ENCODE measurements at regions not wholly inside any gene's neighbourhood (a gene's known extent, or its start where the extent isn't known, plus 50 kb on each side); places are given as distances from the start of the nearest gene placed in this dataset.
"Not testable (repeated sequence)": the region's sequence is repeated elsewhere in the genome, so short reads cannot be mapped to it uniquely, and the experiment has no call there.

DNA sequence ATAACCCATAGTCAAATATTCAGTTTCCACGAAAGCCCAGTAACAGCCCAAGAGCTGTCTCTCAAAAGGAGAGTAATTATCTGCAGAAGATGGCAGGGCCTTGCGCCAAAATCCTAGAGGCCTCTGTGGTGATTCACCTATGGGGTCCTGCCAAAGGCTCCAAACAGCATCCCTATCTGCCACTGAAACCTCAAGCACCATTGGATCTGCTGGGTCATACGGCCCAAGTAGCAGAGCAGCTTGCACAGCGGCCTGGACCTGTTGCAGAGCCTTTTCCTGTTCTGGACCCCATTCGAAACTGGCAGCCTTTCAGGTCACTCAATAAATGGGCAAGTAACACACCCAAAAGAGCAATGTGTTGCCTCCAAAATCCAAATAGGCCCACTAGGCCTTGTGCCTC lies 183.2 kb upstream of the IPO5 start:
- in situ Hi-C loops (cut with HindIII; ENCODE audit: low sequenced_read_pairs), result not testable (repeated sequence)

DNA sequence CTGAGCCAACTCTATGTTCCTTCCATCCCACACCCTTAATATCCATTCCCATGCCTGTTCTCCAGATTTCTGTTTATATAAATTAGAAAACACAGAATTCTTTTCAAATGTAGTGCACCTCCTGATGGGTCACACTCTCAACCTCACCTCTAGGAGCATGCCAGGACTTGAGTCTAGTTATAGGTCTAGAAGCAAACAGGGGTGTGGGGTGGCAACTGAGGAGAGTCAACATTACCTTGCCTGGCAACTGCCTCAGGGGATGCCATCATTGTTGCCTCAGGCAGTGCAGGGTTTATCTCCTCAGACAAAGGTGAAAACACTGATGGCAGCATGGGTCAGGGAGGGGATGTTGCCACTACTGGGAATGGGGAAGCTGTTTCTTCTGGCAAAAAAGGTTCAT lies 181.0 kb upstream of the IPO5 start:
- in situ Hi-C loops (cut with HindIII; ENCODE audit: low sequenced_read_pairs), result not testable (repeated sequence)

GRCh38 chr13:97774391-97775100 lies 178.9 kb upstream of the IPO5 start:
- in situ Hi-C loops (cut with HindIII; ENCODE audit: low sequenced_read_pairs), result not testable (repeated sequence)

DNA sequence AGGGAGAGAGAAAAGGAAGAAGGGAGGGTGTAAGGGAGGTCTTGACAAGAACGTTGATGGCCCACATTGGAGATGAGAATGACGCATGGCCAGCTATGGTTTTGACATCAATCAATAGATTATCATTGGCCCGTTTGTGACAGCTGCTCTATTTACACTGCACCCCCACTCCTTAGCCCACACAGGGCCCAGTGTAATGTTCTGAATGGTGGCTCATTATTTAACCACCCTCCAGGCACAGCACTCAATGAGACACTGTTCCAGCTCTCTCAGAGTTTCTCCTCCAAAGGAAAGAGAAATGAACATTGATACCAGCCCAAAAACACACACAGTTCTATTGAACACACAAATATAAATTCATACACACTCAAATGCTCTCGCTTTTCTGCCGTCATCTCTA lies 173.0 kb upstream of the IPO5 start:
- in situ Hi-C loops (cut with HindIII; ENCODE audit: low sequenced_read_pairs), result no loop called here

DNA sequence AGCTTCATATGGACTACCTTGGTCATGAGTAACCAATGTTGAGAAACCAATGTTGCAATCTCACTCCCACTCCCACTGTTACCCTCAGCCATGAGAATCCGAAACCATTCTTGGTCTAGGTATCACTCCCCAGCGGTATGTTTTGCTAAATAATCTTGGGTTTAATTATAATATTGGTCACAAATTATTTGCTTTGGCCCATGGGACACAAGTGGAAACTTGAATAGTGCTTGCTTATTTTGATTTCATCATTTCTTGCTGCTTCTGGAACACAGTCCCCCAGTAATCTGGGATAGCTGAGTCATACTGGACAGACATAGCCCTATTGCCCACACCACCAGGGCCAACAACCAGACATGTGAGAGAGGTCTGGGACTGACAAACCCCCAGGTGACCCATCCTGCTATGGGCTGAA lies 171.6 kb upstream of the IPO5 start:
- in situ Hi-C loops (cut with HindIII; ENCODE audit: low sequenced_read_pairs), result no loop called here

DNA sequence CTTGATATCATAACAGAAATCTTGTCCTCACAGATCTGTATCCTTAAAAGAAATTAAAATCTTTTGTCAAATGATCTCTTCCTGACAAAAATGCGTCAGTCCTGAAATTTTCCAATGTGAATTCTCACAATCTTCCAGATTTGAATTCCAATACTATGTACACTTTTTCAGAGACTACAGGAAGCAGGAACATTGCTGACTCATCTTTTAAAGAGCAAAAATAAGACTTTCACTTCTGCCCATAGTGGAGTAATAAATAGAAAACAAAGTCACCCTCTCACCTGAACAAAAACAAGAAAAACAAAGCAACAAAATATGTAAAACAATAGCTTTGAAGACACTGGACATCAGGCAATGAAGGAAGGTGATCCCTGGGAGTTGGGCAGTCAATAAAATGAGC lies 167.0 kb upstream of the IPO5 start:
- in situ Hi-C loops (cut with HindIII; ENCODE audit: low sequenced_read_pairs), result no loop called here

GRCh38 chr13:97797553-97797952 lies 155.9 kb upstream of the IPO5 start:
- in situ Hi-C loops (cut with HindIII; ENCODE audit: low sequenced_read_pairs), result no loop called here

- in situ Hi-C loops (cut with HindIII; ENCODE audit: low sequenced_read_pairs), result no loop called here
Observed at GRCh38 chr13:97798171-97798821, 155.2 kb upstream of the IPO5 start.

- in situ Hi-C loops (cut with HindIII; ENCODE audit: low sequenced_read_pairs), result no loop called here
Observed at GRCh38 chr13:97798836-97799235, 154.6 kb upstream of the IPO5 start.

GRCh38 chr13:97802213-97802612 lies 151.3 kb upstream of the IPO5 start:
- in situ Hi-C loops (cut with HindIII; ENCODE audit: low sequenced_read_pairs), result no loop called here

- in situ Hi-C loops (cut with HindIII; ENCODE audit: low sequenced_read_pairs), result no loop called here
Observed at GRCh38 chr13:97809576-97809975, 143.9 kb upstream of the IPO5 start.

DNA sequence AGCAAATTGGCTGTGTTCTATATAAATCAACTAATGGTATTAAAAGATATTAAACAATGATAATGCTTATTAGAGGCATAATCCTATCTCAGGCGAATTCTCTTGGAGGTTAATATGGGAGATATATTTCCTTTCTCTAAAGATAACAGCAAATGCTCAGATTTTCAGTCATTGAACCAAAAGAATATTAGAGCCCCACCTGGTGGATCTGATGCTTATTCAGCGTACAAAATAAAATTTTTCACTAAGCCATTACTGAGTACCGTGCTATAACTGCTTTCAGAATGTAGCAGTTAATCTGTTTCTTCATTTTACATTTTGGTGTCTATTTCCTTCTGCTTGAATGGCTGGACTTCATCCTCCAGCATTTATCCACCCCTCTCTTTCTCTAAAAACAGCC lies 143.3 kb upstream of the IPO5 start:
- in situ Hi-C loops (cut with HindIII; ENCODE audit: low sequenced_read_pairs), result no loop called here

GRCh38 chr13:97822377-97822776 lies 131.1 kb upstream of the IPO5 start:
- in situ Hi-C loops (cut with HindIII; ENCODE audit: low sequenced_read_pairs), result no loop called here

- in situ Hi-C loops (cut with HindIII; ENCODE audit: low sequenced_read_pairs), result no loop called here
Observed at GRCh38 chr13:97826421-97827012, 127.0 kb upstream of the IPO5 start.

DNA sequence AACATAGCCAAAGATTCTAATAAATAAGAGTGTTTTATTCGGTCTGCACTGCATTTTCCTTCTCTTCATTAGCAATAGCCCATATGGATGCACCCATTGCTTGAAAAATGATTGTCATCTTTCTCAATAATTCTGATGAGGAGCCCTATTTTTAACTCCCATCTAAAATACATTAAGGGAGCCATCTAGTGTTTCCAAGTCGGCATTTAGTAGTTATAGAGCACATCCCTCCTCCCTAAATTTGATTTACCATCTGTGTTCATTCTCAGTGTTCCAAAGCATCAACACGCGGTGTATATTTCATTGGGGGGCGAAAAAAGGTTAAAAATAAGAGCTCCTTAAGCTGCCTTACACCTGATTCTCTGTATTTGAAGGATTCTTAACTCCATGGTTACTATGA lies 119.2 kb upstream of the IPO5 start:
- in situ Hi-C loops (cut with HindIII; ENCODE audit: low sequenced_read_pairs), result no loop called here

DNA sequence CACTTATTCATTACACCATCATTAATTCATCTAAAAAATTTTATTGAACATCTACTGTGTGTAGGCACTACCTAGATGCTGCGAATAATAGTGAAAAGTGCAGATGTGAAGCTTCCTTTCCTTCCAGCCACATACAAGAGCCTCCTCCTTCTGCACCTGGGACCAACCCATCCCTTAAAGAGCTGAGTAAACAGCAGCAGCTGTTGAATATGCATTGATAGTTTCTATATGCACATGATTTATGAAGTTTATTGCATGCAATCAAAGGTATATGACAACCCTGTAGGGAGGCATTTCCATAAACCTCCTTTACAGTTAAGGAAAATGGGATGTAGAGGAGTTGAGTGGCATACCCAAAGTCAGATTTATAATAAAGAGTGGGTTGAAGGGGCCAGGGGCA lies 110.3 kb upstream of the IPO5 start:
- in situ Hi-C loops (cut with HindIII; ENCODE audit: low sequenced_read_pairs), result no loop called here

DNA sequence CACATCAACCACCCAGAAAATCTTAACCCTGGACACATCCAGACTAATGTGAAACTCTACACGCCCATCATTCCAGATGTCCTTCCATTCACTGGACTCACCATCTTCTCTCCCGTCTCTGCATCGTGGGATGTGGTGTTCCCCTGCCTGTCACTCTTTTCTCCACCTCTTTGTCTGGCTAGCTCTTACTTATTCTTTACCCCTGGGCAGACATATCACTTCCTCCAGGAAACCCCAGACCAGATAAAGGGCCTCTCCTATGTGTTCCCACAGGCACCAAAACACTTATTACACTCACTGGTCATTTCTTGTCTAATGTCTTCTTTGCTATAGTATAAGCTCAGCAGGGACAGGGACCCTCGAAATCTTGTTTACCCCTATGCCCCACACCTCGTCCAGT lies 109.3 kb upstream of the IPO5 start:
- in situ Hi-C loops (cut with HindIII; ENCODE audit: low sequenced_read_pairs), result no loop called here

GRCh38 chr13:97848886-97849285 lies 104.6 kb upstream of the IPO5 start:
- in situ Hi-C loops (cut with HindIII; ENCODE audit: low sequenced_read_pairs), result no loop called here

DNA sequence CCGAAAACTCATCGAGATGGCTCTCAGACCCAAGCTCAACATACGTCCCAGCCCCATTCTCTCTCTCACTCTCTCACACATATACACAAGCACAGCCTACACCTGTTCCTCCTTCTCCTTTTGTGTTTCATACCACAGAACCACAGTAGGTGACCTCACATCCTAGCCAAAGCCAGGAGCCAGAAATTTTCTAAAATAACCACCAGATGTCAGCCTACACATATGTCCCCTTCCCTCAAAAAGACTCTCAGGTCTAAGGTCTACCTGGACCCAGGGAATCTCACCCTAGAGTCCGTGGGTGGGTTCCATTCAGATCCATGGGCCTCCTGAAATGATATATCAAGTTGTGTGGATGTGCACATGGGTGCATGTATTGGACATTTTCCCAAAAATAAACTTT lies 104.2 kb upstream of the IPO5 start:
- in situ Hi-C loops (cut with HindIII; ENCODE audit: low sequenced_read_pairs), result no loop called here

GRCh38 chr13:97851269-97851668 lies 102.2 kb upstream of the IPO5 start:
- in situ Hi-C loops (cut with HindIII; ENCODE audit: low sequenced_read_pairs), result no loop called here

- in situ Hi-C loops (cut with HindIII; ENCODE audit: low sequenced_read_pairs), result no loop called here
Observed at GRCh38 chr13:97852181-97852874, 101.1 kb upstream of the IPO5 start.

- in situ Hi-C loops (cut with HindIII; ENCODE audit: low sequenced_read_pairs), result no loop called here
Observed at GRCh38 chr13:97853550-97853949, 99.9 kb upstream of the IPO5 start.

Measured in endothelial cell of hepatic sinusoid (primary cell).